GM23248 (cell line): ENCODE measurements at regions not wholly inside any gene's neighbourhood (a gene's known extent, or its start where the extent isn't known, plus 50 kb on each side); places are given as distances from the start of the nearest gene placed in this dataset.

ENCODE experiments used
- EZH2 ChIP-seq: fragments of 200-600 bp; sonication (generic); IDR thresholded peaks from 2 replicates; pipeline ENCODE4 v1.6.1; 2018; ENCODE audit warnings: antibody characterized with exemption, mild to moderate bottlenecking; ENCODE audit not compliant: insufficient read depth, poor library complexity, severe bottlenecking
- EZH2phosphoT487 ChIP-seq: fragments of 200-600 bp; sonication (generic); IDR thresholded peaks from 2 replicates; pipeline ENCODE4 v1.6.1; 2018; ENCODE audit warnings: antibody characterized with exemption, moderate library complexity, mild to moderate bottlenecking, low read depth; ENCODE audit not compliant: insufficient read depth

- TF ChIP-seq EZH2phosphoT487, result no peak
- TF ChIP-seq EZH2, result no peak
Measured at GRCh38 chr12:118541071-118541470, 164.7 kb downstream of the SUDS3 start.
